NCI-H2107 treated with DMSO at 0.1 percent for 48 hours (cell line): ENCODE measurements at regions not wholly inside any gene's neighbourhood (a gene's known extent, or its start where the extent isn't known, plus 50 kb on each side); places are given as distances from the start of the nearest gene placed in this dataset.
"Not testable (repeated sequence)": the region's sequence is repeated elsewhere in the genome, so short reads cannot be mapped to it uniquely, and the experiment has no call there.

Experiments
- DNase-seq: peaks from one replicate; lab custom pipeline; 2025; ENCODE audit not compliant: unreplicated experiment; lab: John Stamatoyannopoulos, UW

DNA sequence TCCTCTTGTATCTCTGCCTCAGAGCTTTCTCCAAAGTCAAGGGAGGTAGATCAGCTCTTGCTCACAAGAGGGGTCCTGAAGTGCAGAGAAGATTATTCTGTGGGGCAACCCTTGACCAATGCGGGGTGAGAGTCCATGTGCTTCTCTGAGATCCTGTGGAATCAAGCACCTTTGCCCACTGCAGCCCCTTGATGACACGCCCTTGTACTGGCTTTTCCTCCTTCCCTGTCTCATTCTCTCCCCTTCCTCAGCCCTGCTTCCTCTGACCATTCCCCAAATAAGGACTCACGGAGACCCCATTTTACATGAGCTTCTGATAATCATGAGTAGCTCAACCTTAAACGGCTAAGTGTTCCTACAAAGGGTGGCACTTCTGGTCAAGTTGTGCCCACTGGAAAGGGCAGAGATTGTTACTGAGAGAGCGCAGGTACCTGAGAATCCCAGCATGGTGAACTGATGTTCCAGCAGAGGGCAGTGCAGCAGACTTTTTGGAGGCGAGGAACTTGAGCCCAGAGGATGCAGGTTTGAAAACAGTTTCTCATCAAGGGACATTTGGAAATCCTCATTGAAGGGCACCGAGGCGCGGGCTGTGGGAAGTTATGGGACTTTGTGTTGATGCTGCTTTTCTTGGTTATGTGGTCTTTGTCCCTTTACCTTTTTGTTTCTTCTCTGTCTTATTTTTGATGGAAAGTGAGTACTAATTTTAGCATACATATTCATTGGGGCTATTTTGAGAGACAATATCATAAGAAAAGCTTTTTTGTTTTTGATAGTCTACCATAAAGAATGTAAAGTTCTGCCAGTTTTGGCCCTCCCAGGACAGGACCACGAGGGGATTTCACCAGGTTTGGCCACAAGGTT, 201.3 kb downstream of the RBM46 start:
- DNase-seq: peak; percentile 6

DNA sequence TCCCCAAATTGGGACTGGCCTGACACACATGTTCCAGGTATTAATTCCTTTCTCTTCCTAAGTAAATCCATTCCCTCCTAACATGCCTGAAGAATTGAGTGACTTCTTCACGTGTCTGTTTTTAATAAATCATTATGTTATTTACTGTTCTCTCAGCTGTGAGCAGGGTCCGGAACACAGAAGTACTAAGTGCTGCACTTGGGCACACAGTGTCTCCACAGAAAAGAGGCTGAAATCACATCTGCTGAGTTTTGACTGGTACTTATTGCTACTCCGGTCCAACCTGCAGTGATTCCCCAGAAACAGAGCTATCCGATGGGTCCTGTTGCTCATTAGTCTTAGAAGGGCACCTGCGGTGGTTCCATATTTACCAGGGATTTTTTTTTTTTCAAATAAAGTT, 202.6 kb downstream of the RBM46 start:
- DNase-seq: no peak

- DNase-seq: no peak
These were observed 203.1 kb downstream of the RBM46 start for GRCh38 chr4:154984148-154984547.

GRCh38 chr4:154984616-154985015, 203.5 kb downstream of the RBM46 start:
- no peak for DNase-seq

GRCh38 chr4:154985673-154986072, 204.6 kb downstream of the RBM46 start:
- DNase-seq: no peak

DNA sequence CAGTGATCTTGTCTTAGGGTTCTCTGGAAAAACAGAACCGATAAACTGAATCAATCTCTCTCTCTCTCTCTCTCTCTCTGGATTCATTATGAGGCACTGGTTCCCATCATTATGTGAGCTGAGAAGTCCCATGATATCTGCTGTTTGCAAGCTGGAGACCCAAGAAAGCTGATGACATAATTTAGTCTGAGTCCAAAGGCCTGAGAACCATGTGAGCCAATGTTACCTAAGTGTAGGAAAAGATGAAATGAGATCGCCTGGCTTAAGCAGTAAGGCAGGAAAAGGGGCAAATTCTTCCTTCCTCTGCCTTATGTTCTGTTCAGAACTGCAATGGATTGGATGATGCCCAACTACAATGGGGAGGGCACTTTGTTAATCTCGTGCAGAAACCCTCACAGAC, 207.4 kb downstream of the RBM46 start:
- DNase-seq: no peak

GRCh38 chr4:154989511-154989910, 208.4 kb downstream of the RBM46 start:
- no peak for DNase-seq

GRCh38 chr4:154997866-154998265, 210.6 kb upstream of the NPY2R start:
- DNase-seq: not testable (repeated sequence)

- DNase-seq: no peak
These were observed 210.2 kb upstream of the NPY2R start for GRCh38 chr4:154998284-154998683.

- no peak for DNase-seq
These were observed 209.7 kb upstream of the NPY2R start for GRCh38 chr4:154998773-154999172.

DNA sequence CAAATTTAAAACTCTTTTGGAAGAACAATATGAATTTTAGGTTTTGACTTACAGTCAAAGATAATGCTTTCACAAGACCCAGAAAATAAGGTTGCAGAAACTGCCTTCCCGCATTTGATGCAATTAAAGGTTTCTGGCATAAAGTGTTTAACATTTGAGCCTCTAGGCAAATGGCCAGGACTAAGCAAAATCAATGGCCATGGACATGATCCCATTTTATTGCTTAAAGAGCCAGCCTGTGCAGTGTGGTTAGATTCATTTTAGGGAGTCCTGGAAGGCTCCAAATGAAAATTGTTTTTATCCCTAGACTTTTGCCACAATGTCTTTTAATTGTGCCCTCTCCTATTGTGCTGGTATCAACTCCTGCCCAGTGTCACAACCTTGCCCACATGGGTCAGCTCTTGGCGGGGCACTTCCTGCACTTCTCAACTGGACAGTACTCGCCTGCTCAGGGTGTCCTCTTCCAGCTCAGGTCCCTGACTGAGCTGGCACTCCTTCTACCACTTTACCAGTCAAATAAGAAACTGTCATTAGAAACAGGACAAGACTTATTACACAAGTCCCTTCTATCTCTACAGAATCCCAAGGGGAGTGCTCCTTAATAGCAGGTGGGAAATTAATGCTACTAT, 208.4 kb upstream of the NPY2R start:
- DNase-seq: no peak

DNA sequence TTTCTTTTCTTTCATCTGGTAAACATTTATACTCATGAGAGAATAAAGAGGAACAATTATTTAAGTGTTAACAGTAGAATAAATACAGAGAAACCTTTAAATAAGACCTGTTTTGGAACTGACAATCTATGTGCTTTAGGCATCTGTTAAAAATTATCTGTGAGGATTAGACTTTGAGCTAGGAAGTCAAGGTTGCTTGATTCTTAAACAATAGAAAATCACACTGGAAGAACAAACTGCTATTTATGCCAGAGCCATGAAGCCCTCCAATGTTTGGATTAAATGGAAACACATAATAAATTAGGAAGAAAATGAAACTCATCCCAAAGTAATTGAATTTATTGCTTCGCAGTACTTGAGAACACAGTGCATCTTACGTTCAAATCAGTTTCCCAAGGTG, 207.2 kb upstream of the NPY2R start:
- DNase-seq: no peak

GRCh38 chr4:155005395-155006090, 202.9 kb upstream of the NPY2R start:
- no peak for DNase-seq

DNA sequence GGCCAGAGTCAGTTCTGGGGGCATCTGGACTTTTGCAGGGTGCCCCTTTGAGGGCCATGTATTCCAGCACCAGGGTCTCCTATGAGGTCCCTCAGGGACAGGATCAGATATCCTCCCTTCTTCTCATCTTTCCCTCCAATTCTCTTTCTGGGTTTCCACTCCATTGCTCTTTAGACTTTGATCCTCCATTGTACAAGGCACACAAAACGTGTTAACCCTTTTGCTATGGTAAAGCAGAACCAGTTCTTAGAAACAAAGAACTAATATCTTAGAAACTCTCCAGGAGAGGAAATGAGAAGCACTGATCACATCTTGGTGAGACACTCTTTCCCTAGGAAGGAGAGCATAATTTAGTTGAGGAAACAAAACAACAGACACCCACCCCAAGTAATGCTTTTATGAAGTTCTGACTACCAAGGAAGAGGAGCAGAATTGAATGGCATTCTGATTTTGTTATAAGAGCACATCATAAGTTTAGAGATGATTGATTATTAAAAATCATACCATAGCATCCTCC, 200.7 kb upstream of the NPY2R start:
- DNase-seq: no peak

- no peak for DNase-seq
These were observed 200.0 kb upstream of the NPY2R start for GRCh38 chr4:155008389-155008788.

DNA sequence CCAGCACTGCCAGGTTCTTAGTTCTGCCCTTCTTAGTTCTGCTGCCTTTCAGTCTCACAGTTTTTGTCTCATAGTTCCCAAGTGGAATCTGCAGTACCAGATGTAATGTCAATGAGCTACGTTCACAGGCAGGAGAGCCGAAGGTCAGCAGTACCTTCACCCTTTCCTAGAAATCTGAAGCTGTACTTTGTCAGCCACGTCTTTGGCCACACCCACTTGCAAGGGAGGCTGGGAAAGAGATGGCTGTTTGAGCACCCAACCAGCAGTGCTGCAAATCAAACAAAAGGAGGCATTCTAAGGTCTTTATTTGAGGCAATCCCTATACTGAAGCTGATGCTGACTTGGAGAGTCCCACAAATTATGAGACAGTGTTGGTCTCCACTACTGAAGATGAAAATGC, 199.1 kb upstream of the NPY2R start:
- DNase-seq: no peak

- no peak for DNase-seq
These were observed 198.1 kb upstream of the NPY2R start for GRCh38 chr4:155010376-155010775.

- no peak for DNase-seq
These were observed 197.2 kb upstream of the NPY2R start for GRCh38 chr4:155011163-155011780.

- no peak for DNase-seq
These were observed 196.0 kb upstream of the NPY2R start for GRCh38 chr4:155012469-155012868.

- no peak for DNase-seq
These were observed 191.0 kb upstream of the NPY2R start for GRCh38 chr4:155017426-155017825.

- DNase-seq: no peak
These were observed 182.5 kb upstream of the NPY2R start for GRCh38 chr4:155025762-155026457.
